ENCODE measurements at regions not wholly inside any gene's neighbourhood (a gene's known extent, or its start where the extent isn't known, plus 50 kb on each side); places are given as distances from the start of the nearest gene placed in this dataset.

GRCh38 chr10:43876976-43877375 is 228.3 kb upstream of the ZNF32 start:
- TF ChIP-seq CTCF (IDR thresholded peaks at IDR 0.05) (no peak), POLR2A (IDR thresholded peaks at IDR 0.05) (no peak), POLR2AphosphoS5 (IDR thresholded peaks at IDR 0.05) (peak; percentile 45)
